ENCODE measurements at regions not wholly inside any gene's neighbourhood (a gene's known extent, or its start where the extent isn't known, plus 50 kb on each side); places are given as distances from the start of the nearest gene placed in this dataset.

GRCh38 chr5:157961896-157962590, 103.1 kb upstream of the CLINT1 start:
- Histone ChIP-seq H4K8ac (ENCODE audit: low read length) (no peak overlapping the region), H3K4me2 (ENCODE audit: low read length, poor library complexity, severe bottlenecking) (no peak overlapping the region), H3K27me3 (ENCODE audit: control insufficient read depth in 1 of 2, insufficient read depth in 1 of 2, low read length in 2 of 2) (peaks cover 0 to 6% of the 10 kb centered on the region in 2 experiments), H3K4me1 (ENCODE audit: control insufficient read depth, insufficient read depth, low read depth, low read length) (no peaks in the 10 kb centered on the region), H3K9ac (ENCODE audit: low read length) (peak overlapping the region; percentile 8), H3K18ac (ENCODE audit: low read depth in 1 of 2, low read length in 2 of 2) (no peak overlapping the region), H3K4me3 (ENCODE audit: insufficient read depth in 1 of 2, low read depth in 1 of 2, low read length in 2 of 2) (no peak overlapping the region), H2BK12ac (ENCODE audit: low read length in 2 of 2) (no peak overlapping the region), H2BK15ac (ENCODE audit: low read depth, poor library complexity, severe bottlenecking) (no peak overlapping the region), H2BK120ac (ENCODE audit: low read depth, low read length) (no peak overlapping the region), H3K23ac (ENCODE audit: low read length in 2 of 2) (no peak overlapping the region), H2BK5ac (ENCODE audit: low read depth, low read length, poor library complexity, severe bottlenecking) (no peak overlapping the region), H3K36me3 (ENCODE audit: control insufficient read depth in 1 of 2, insufficient read depth in 2 of 2, low read depth in 1 of 2, low read length in 2 of 2) (no peaks in the 10 kb centered on the region), H2AK5ac (ENCODE audit: low read length, severe bottlenecking) (no peak overlapping the region), H3K4ac (ENCODE audit: low read depth in 1 of 2, low read length in 2 of 2) (no peak overlapping the region), H3K9me3 (ENCODE audit: control insufficient read depth, low read length) (peaks cover 4% of the 10 kb centered on the region), H4K91ac (ENCODE audit: low read length) (no peak overlapping the region), H3K79me1 (replicated peaks; ENCODE audit: low read length, poor library complexity, severe bottlenecking) (no peaks in the 10 kb centered on the region), H2AFZ (ENCODE audit: low read depth, low read length) (no peak overlapping the region), H3K14ac (ENCODE audit: low read length in 2 of 2) (no peak overlapping the region), H3K27ac (ENCODE audit: low read length, poor library complexity, severe bottlenecking) (no peak overlapping the region)
- 46% methylated on average over 4 of the region's 6 CpGs for WGBS
- peak; percentile 18 for DNase-seq

DNA sequence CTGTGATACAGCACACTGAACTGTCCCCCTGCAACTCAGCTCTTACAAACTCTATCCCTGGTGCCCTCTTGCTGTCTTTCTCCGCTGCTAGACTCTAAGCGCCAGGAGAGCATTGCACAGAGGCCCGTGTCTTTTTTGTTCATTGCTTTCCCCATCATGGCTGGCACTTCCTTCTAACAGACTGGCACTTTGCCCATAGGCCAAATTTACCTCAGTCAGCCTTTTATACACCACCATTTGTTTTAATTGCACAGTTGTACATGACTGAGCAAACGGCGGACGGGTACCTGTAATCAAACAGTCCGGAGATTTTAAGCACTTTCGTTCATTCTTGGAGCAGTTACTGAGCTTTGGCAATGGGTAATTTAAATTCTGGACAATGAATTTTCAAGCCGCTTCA, 102.2 kb upstream of the CLINT1 start:
- Histone ChIP-seq H3K9me3 (ENCODE audit: control insufficient read depth, low read length) (peaks cover 4% of the 10 kb centered on the region), H3K79me1 (replicated peaks; ENCODE audit: low read length, poor library complexity, severe bottlenecking) (no peaks in the 10 kb centered on the region), H3K36me3 (ENCODE audit: control insufficient read depth in 1 of 2, insufficient read depth in 2 of 2, low read depth in 1 of 2, low read length in 2 of 2) (no peaks in the 10 kb centered on the region), H2AFZ (ENCODE audit: low read depth, low read length) (no peak overlapping the region), H2BK15ac (ENCODE audit: low read depth, poor library complexity, severe bottlenecking) (no peak overlapping the region), H3K4me3 (ENCODE audit: insufficient read depth in 1 of 2, low read depth in 1 of 2, low read length in 2 of 2) (no peak overlapping the region), H2BK12ac (ENCODE audit: low read length in 2 of 2) (no peak overlapping the region), H2AK5ac (ENCODE audit: low read length, severe bottlenecking) (no peak overlapping the region), H3K14ac (ENCODE audit: low read length in 2 of 2) (no peak overlapping the region), H4K91ac (ENCODE audit: low read length) (no peak overlapping the region), H2BK120ac (ENCODE audit: low read depth, low read length) (no peak overlapping the region), H3K4me2 (ENCODE audit: low read length, poor library complexity, severe bottlenecking) (no peak overlapping the region), H3K27ac (ENCODE audit: low read length, poor library complexity, severe bottlenecking) (no peak overlapping the region), H3K4me1 (ENCODE audit: control insufficient read depth, insufficient read depth, low read depth, low read length) (no peaks in the 10 kb centered on the region), H3K18ac (ENCODE audit: low read depth in 1 of 2, low read length in 2 of 2) (no peak overlapping the region), H2BK5ac (ENCODE audit: low read depth, low read length, poor library complexity, severe bottlenecking) (no peak overlapping the region), H4K8ac (ENCODE audit: low read length) (no peak overlapping the region), H3K23ac (ENCODE audit: low read length in 2 of 2) (no peak overlapping the region), H3K9ac (ENCODE audit: low read length) (no peak overlapping the region), H3K4ac (ENCODE audit: low read depth in 1 of 2, low read length in 2 of 2) (no peak overlapping the region), H3K27me3 (ENCODE audit: control insufficient read depth in 1 of 2, insufficient read depth in 1 of 2, low read length in 2 of 2) (peaks cover 0 to 14% of the 10 kb centered on the region in 2 experiments)
- DNase-seq: no peak
- 81% methylated on average over 8 of the region's 9 CpGs for WGBS

GRCh38 chr5:157959370-157959769, 100.4 kb upstream of the CLINT1 start:
- no peak overlapping the region for H3K4ac ChIP-seq (ENCODE audit: low read depth in 1 of 2, low read length in 2 of 2)
- no peak overlapping the region for H3K18ac ChIP-seq (ENCODE audit: low read depth in 1 of 2, low read length in 2 of 2)
- no peaks in the 10 kb centered on the region for H3K36me3 ChIP-seq (ENCODE audit: control insufficient read depth in 1 of 2, insufficient read depth in 2 of 2, low read depth in 1 of 2, low read length in 2 of 2)
- H2AFZ ChIP-seq (ENCODE audit: low read depth, low read length): no peak overlapping the region
- no peak overlapping the region for H3K23ac ChIP-seq (ENCODE audit: low read length in 2 of 2)
- no peak overlapping the region for H3K9ac ChIP-seq (ENCODE audit: low read length)
- H3K4me3 ChIP-seq (ENCODE audit: insufficient read depth in 1 of 2, low read depth in 1 of 2, low read length in 2 of 2): no peak overlapping the region
- H3K14ac ChIP-seq (ENCODE audit: low read length in 2 of 2): no peak overlapping the region
- no peak overlapping the region for H2AK5ac ChIP-seq (ENCODE audit: low read length, severe bottlenecking)
- H2BK5ac ChIP-seq (ENCODE audit: low read depth, low read length, poor library complexity, severe bottlenecking): no peak overlapping the region
- no peak overlapping the region for H4K8ac ChIP-seq (ENCODE audit: low read length)
- H2BK15ac ChIP-seq (ENCODE audit: low read depth, poor library complexity, severe bottlenecking): no peak overlapping the region
- no peaks in the 10 kb centered on the region for H3K4me1 ChIP-seq (ENCODE audit: control insufficient read depth, insufficient read depth, low read depth, low read length)
- H3K9me3 ChIP-seq (ENCODE audit: control insufficient read depth, low read length): peaks cover 4% of the 10 kb centered on the region
- peaks cover 0 to 15% of the 10 kb centered on the region in 2 experiments for H3K27me3 ChIP-seq (ENCODE audit: control insufficient read depth in 1 of 2, insufficient read depth in 1 of 2, low read length in 2 of 2)
- H2BK12ac ChIP-seq (ENCODE audit: low read length in 2 of 2): no peak overlapping the region
- no peak overlapping the region for H4K91ac ChIP-seq (ENCODE audit: low read length)
- DNase-seq: no peak
- no peaks in the 10 kb centered on the region for H3K79me1 ChIP-seq (replicated peaks; ENCODE audit: low read length, poor library complexity, severe bottlenecking)
- H3K4me2 ChIP-seq (ENCODE audit: low read length, poor library complexity, severe bottlenecking): no peak overlapping the region
- no peak overlapping the region for H3K27ac ChIP-seq (ENCODE audit: low read length, poor library complexity, severe bottlenecking)
- H2BK120ac ChIP-seq (ENCODE audit: low read depth, low read length): no peak overlapping the region

DNA sequence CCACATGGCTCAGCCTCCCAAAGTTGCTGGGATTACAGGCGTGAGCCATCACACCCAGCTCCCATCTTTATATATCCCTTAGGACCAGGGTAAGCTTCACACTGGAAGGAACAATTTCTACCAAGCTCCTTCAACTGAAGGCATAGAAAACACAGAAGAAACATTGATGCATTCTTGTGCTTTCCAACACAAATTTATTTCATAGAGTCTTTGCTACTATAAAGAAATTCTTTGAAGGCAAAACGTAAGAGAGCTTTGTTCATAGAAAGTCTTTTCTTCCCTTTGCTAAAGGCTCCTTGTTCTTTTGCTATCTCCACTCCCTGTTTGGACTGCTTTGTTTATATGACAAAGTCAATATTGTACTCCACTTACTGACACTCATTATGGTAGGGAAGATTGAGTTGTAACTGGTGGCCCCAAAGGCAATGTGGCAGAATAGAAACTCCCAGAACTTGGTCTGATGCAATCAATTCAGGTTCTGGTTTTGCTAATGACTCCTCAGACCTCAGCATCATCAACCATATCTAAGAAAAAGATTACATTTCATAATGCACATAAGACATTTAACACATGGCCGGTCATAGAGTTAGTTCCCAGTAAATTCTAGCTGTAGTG, 97.4 kb upstream of the CLINT1 start:
- Histone ChIP-seq H2AFZ (ENCODE audit: low read depth, low read length) (no peak overlapping the region), H3K9me3 (ENCODE audit: control insufficient read depth, low read length) (peaks cover 4% of the 10 kb centered on the region), H2BK5ac (ENCODE audit: low read depth, low read length, poor library complexity, severe bottlenecking) (no peak overlapping the region), H3K18ac (ENCODE audit: low read depth in 1 of 2, low read length in 2 of 2) (no peak overlapping the region), H3K36me3 (ENCODE audit: control insufficient read depth in 1 of 2, insufficient read depth in 2 of 2, low read depth in 1 of 2, low read length in 2 of 2) (no peaks in the 10 kb centered on the region), H3K27ac (ENCODE audit: low read length, poor library complexity, severe bottlenecking) (no peak overlapping the region), H3K14ac (ENCODE audit: low read length in 2 of 2) (no peak overlapping the region), H3K4me2 (ENCODE audit: low read length, poor library complexity, severe bottlenecking) (no peak overlapping the region), H4K8ac (ENCODE audit: low read length) (no peak overlapping the region), H3K4ac (ENCODE audit: low read depth in 1 of 2, low read length in 2 of 2) (no peak overlapping the region), H2BK120ac (ENCODE audit: low read depth, low read length) (no peak overlapping the region), H3K4me3 (ENCODE audit: insufficient read depth in 1 of 2, low read depth in 1 of 2, low read length in 2 of 2) (no peak overlapping the region), H3K79me1 (replicated peaks; ENCODE audit: low read length, poor library complexity, severe bottlenecking) (no peaks in the 10 kb centered on the region), H3K27me3 (ENCODE audit: control insufficient read depth in 1 of 2, insufficient read depth in 1 of 2, low read length in 2 of 2) (peaks cover 0 to 11% of the 10 kb centered on the region in 2 experiments), H2AK5ac (ENCODE audit: low read length, severe bottlenecking) (no peak overlapping the region), H2BK12ac (ENCODE audit: low read length in 2 of 2) (no peak overlapping the region), H2BK15ac (ENCODE audit: low read depth, poor library complexity, severe bottlenecking) (no peak overlapping the region), H3K4me1 (ENCODE audit: control insufficient read depth, insufficient read depth, low read depth, low read length) (no peaks in the 10 kb centered on the region), H3K23ac (ENCODE audit: low read length in 2 of 2) (no peak overlapping the region), H3K9ac (ENCODE audit: low read length) (no peak overlapping the region), H4K91ac (ENCODE audit: low read length) (no peak overlapping the region)
- peak; percentile 23 for DNase-seq
- 95% methylated on average over 2 of the region's 3 CpGs for WGBS

Measured in mesenchymal stem cell (in vitro differentiated cells and primary cell).